ENCODE measurements at regions not wholly inside any gene's neighbourhood (a gene's known extent, or its start where the extent isn't known, plus 50 kb on each side); places are given as distances from the start of the nearest gene placed in this dataset.

DNA sequence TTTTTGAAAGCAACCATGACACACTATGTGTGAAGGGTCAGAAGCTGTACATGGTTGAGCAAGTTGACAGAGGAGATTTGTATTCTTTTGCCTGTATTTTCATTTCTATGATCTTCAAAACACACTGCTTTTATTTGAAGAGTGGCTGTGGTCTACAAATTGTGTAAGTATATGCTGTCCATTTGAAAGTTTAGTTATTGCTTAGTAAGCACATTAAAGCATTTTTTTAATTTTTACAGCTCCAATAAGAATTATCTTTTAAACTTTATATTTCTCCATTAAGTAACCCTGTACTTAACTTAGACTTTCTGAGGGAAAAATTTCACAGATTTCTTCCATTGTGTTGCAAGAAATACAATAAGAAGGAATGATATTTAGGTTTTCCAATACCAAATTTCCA is 915.2 kb downstream of the SLC6A15 start:
- Histone ChIP-seq H3K36me3 (ENCODE audit: insufficient read depth, low read length) (no peaks in the 10 kb centered on the region), H3K9ac (ENCODE audit: insufficient read length) (no peak overlapping the region), H3K4me3 (no peak overlapping the region), H3K27ac (no peak overlapping the region), H3K9me3 (ENCODE audit: low read depth, low read length) (no peaks in the 10 kb centered on the region)
- no peak for TF ChIP-seq EZH2 (IDR thresholded peaks at IDR 0.05)
- no peak for TF ChIP-seq POLR2AphosphoS5 (IDR thresholded peaks at IDR 0.05; ENCODE audit: borderline replicate concordance, low read depth, low read length)
- TF ChIP-seq FOXP2 (optimal IDR thresholded peaks at IDR 0.05; ENCODE audit: control extremely low read depth, extremely low read length, insufficient read depth), result no peak
- no peak for DNase-seq (ENCODE audit: low read depth, low spot score)

DNA sequence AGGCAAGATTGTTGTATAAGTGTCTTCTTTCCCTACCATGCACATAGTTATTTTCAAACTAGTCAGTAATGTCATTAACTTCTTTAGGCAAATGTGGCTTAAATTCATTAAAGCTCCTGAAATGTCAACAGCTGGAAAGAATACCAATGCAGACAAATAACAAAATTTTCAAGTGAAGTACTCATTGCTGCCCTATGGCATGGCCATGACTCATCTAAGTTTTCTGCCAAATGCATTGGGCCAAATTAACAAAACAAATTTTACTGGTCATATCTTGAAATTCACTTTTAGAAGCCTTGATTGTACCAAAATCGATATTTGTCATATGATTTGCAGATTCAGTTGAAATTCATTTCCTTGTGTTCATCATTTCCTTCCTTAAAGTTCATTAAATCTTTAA is 915.9 kb downstream of the SLC6A15 start:
- DNase-seq (ENCODE audit: low read depth, low spot score), result no peak
- H3K36me3 ChIP-seq (ENCODE audit: insufficient read depth, low read length), result no peaks in the 10 kb centered on the region
- no peak overlapping the region for H3K27ac ChIP-seq
- no peaks in the 10 kb centered on the region for H3K9me3 ChIP-seq (ENCODE audit: low read depth, low read length)
- H3K4me3 ChIP-seq, result no peak overlapping the region
- no peak overlapping the region for H3K9ac ChIP-seq (ENCODE audit: insufficient read length)
- TF ChIP-seq FOXP2 (optimal IDR thresholded peaks at IDR 0.05; ENCODE audit: control extremely low read depth, extremely low read length, insufficient read depth) (no peak), POLR2AphosphoS5 (IDR thresholded peaks at IDR 0.05; ENCODE audit: borderline replicate concordance, low read depth, low read length) (no peak), EZH2 (IDR thresholded peaks at IDR 0.05) (no peak)

DNA sequence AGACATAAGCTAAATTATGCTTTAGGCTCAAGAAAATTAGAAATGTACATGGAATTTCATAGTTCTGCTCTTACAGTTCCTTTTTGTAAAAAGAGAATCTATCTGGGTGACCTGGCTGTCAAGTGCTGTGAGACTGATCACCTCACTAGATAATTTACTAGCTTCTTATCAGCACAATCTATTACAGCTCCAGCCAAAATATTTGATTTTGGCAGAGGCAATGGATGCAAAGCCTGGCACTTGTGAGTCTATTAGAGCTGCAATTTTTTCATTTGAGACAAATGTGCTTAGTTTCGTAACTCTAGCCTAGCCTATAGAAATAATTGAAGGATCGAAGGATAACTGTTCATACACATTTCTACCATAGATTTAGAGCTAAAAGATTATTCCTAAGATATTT is 927.5 kb downstream of the SLC6A15 start:
- H3K36me3 ChIP-seq (ENCODE audit: insufficient read depth, low read length), result no peaks in the 10 kb centered on the region
- no peak overlapping the region for H3K27ac ChIP-seq

DNA sequence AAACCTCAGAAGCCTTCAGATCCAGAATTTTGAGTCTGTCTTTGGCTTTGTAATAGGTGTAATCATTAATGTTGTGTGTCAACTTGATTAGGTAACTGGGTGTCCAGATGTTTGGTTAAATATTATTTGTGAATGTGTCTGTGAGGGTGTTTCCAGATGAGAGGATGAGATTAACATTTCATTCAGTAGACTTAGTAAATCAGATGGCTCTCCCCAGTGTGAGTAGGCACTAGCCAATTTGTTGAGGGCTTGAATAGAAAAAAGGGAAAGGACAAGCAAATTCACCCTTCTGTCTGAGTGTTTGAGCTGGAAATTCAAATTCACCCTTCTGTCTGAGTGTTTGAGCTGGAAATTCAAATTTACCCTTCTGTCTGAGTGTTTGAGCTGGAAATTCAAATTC is 932.2 kb downstream of the SLC6A15 start:
- Histone ChIP-seq H3K9ac (ENCODE audit: insufficient read length) (no peak overlapping the region), H3K9me3 (ENCODE audit: low read depth, low read length) (no peaks in the 10 kb centered on the region), H3K36me3 (ENCODE audit: insufficient read depth, low read length) (no peaks in the 10 kb centered on the region), H3K27ac (no peak overlapping the region), H3K4me3 (no peak overlapping the region)
- DNase-seq (ENCODE audit: low read depth, low spot score), result no peak
- TF ChIP-seq FOXP2 (optimal IDR thresholded peaks at IDR 0.05; ENCODE audit: control extremely low read depth, extremely low read length, insufficient read depth) (no peak), EZH2 (IDR thresholded peaks at IDR 0.05) (no peak), POLR2AphosphoS5 (IDR thresholded peaks at IDR 0.05; ENCODE audit: borderline replicate concordance, low read depth, low read length) (no peak)

More for the DNA sequence above, 927.5 kb downstream of the SLC6A15 start:
- H3K9ac ChIP-seq (ENCODE audit: insufficient read length), result no peak overlapping the region
- H3K4me3 ChIP-seq, result no peak overlapping the region
- TF ChIP-seq POLR2AphosphoS5 (IDR thresholded peaks at IDR 0.05; ENCODE audit: borderline replicate concordance, low read depth, low read length), result no peak
- TF ChIP-seq EZH2 (IDR thresholded peaks at IDR 0.05), result no peak
- TF ChIP-seq FOXP2 (optimal IDR thresholded peaks at IDR 0.05; ENCODE audit: control extremely low read depth, extremely low read length, insufficient read depth), result no peak
- DNase-seq (ENCODE audit: low read depth, low spot score), result no peak
- H3K9me3 ChIP-seq (ENCODE audit: low read depth, low read length), result no peaks in the 10 kb centered on the region

DNA sequence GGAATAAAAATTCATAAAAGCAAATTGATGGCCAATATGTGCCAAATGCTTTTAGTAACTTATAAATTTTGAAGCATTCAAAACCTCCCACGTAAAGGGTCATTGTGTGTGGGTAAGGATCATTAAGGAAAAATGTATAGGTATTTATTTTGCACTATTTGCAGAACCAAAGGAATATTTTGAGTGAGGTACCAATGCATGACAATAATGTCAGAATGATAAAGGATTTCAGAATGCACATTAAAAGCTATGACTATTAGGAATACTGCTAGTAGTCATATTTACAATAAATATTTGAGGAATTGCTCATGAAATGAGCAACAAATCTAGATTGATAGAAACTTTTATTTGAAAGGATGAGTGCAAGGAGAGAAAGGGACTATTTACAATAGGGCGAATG is 932.8 kb downstream of the SLC6A15 start:
- H3K9ac ChIP-seq (ENCODE audit: insufficient read length), result no peak overlapping the region
- H3K27ac ChIP-seq, result no peak overlapping the region
- TF ChIP-seq FOXP2 (optimal IDR thresholded peaks at IDR 0.05; ENCODE audit: control extremely low read depth, extremely low read length, insufficient read depth) (no peak), POLR2AphosphoS5 (IDR thresholded peaks at IDR 0.05; ENCODE audit: borderline replicate concordance, low read depth, low read length) (no peak), EZH2 (IDR thresholded peaks at IDR 0.05) (no peak)
- no peaks in the 10 kb centered on the region for H3K36me3 ChIP-seq (ENCODE audit: insufficient read depth, low read length)
- no peak for DNase-seq (ENCODE audit: low read depth, low spot score)
- no peak overlapping the region for H3K4me3 ChIP-seq
- no peaks in the 10 kb centered on the region for H3K9me3 ChIP-seq (ENCODE audit: low read depth, low read length)

- no peak overlapping the region for H3K4me3 ChIP-seq
- no peak for TF ChIP-seq POLR2AphosphoS5 (IDR thresholded peaks at IDR 0.05; ENCODE audit: borderline replicate concordance, low read depth, low read length)
- no peak for TF ChIP-seq FOXP2 (optimal IDR thresholded peaks at IDR 0.05; ENCODE audit: control extremely low read depth, extremely low read length, insufficient read depth)
- no peak for TF ChIP-seq EZH2 (IDR thresholded peaks at IDR 0.05)
- no peak for DNase-seq (ENCODE audit: low read depth, low spot score)
- H3K9me3 ChIP-seq (ENCODE audit: low read depth, low read length), result no peaks in the 10 kb centered on the region
- no peak overlapping the region for H3K9ac ChIP-seq (ENCODE audit: insufficient read length)
- H3K27ac ChIP-seq, result no peak overlapping the region
- no peaks in the 10 kb centered on the region for H3K36me3 ChIP-seq (ENCODE audit: insufficient read depth, low read length)
Measured at GRCh38 chr12:83971781-83972180, 940.8 kb downstream of the SLC6A15 start.

- TF ChIP-seq EZH2 (IDR thresholded peaks at IDR 0.05) (no peak), POLR2AphosphoS5 (IDR thresholded peaks at IDR 0.05; ENCODE audit: borderline replicate concordance, low read depth, low read length) (no peak), FOXP2 (optimal IDR thresholded peaks at IDR 0.05; ENCODE audit: control extremely low read depth, extremely low read length, insufficient read depth) (no peak)
- no peak for DNase-seq (ENCODE audit: low read depth, low spot score)
- Histone ChIP-seq H3K9ac (ENCODE audit: insufficient read length) (no peak overlapping the region), H3K27ac (no peak overlapping the region), H3K36me3 (ENCODE audit: insufficient read depth, low read length) (no peaks in the 10 kb centered on the region), H3K4me3 (no peak overlapping the region), H3K9me3 (ENCODE audit: low read depth, low read length) (no peaks in the 10 kb centered on the region)
Measured at GRCh38 chr12:83960767-83961166, 951.8 kb downstream of the SLC6A15 start.

GRCh38 chr12:83958997-83959396 is 953.6 kb downstream of the SLC6A15 start:
- no peak overlapping the region for H3K27ac ChIP-seq
- no peaks in the 10 kb centered on the region for H3K9me3 ChIP-seq (ENCODE audit: low read depth, low read length)
- H3K9ac ChIP-seq (ENCODE audit: insufficient read length), result no peak overlapping the region
- TF ChIP-seq FOXP2 (optimal IDR thresholded peaks at IDR 0.05; ENCODE audit: control extremely low read depth, extremely low read length, insufficient read depth), result no peak
- TF ChIP-seq POLR2AphosphoS5 (IDR thresholded peaks at IDR 0.05; ENCODE audit: borderline replicate concordance, low read depth, low read length), result no peak
- no peak for TF ChIP-seq EZH2 (IDR thresholded peaks at IDR 0.05)
- H3K4me3 ChIP-seq, result no peak overlapping the region
- H3K36me3 ChIP-seq (ENCODE audit: insufficient read depth, low read length), result no peaks in the 10 kb centered on the region
- no peak for DNase-seq (ENCODE audit: low read depth, low spot score)

- no peak for DNase-seq (ENCODE audit: low read depth, low spot score)
- Histone ChIP-seq H3K36me3 (ENCODE audit: insufficient read depth, low read length) (no peaks in the 10 kb centered on the region), H3K4me3 (no peak overlapping the region), H3K9ac (ENCODE audit: insufficient read length) (no peak overlapping the region), H3K27ac (no peak overlapping the region), H3K9me3 (ENCODE audit: low read depth, low read length) (no peaks in the 10 kb centered on the region)
- no peak for TF ChIP-seq EZH2 (IDR thresholded peaks at IDR 0.05)
- no peak for TF ChIP-seq FOXP2 (optimal IDR thresholded peaks at IDR 0.05; ENCODE audit: control extremely low read depth, extremely low read length, insufficient read depth)
- TF ChIP-seq POLR2AphosphoS5 (IDR thresholded peaks at IDR 0.05; ENCODE audit: borderline replicate concordance, low read depth, low read length), result no peak
Measured at GRCh38 chr12:83954956-83955601, 957.5 kb downstream of the SLC6A15 start.
